GM12892 (cell line): ENCODE measurements at regions not wholly inside any gene's neighbourhood (a gene's known extent, or its start where the extent isn't known, plus 50 kb on each side); places are given as distances from the start of the nearest gene placed in this dataset.

ENCODE experiments used
- POLR2A ChIP-seq: IDR thresholded peaks from 2 replicates; pipeline ENCODE4 v1.6.1; 2011; ENCODE audit warnings: low read depth, low read length, control low read depth
- POLR2AphosphoS5 ChIP-seq: IDR thresholded peaks from 2 replicates; pipeline ENCODE4 v1.6.1; 2011; ENCODE audit warnings: low read depth, low read length, control low read depth

DNA sequence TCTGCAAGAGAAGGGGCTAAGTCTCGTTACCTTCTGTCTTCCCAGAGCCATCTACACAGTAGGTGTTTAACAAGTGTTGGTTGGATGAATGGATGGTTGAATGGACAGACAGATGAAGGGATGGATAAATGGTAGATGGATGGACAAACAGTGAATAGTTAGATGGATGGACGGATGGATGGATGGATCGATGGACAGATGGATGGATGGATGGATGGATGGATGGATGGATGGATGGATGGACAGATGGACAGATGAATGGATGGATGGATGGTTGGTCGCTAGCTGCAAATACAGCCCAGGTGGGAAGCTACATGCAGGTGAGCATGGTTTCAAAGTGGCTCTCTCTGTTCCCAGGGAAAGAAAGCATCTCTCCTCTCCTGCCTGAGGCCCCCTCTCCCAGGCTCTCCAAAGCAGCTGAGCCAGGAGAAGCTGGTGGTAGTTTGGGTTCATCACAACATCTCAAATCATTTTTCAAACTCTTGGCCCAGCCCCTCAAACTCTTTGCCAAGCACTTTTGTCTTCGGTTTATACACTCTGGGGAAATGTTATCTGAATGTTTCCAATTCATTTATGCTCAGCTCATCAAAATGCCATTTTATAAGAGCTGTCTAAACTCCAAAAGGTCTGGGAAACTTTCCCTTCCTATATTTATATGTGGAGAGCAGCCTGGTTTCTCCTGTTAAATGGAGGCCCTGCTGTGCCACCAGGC is 192.7 kb downstream of the ANAPC1 start:
- no peak for TF ChIP-seq POLR2AphosphoS5
- no peak for TF ChIP-seq POLR2A
